Calu3 (cell line): ENCODE measurements at regions not wholly inside any gene's neighbourhood (a gene's known extent, or its start where the extent isn't known, plus 50 kb on each side); places are given as distances from the start of the nearest gene placed in this dataset.

Experiments used
- BruUV-seq: library from RNA; stranded (reverse); fragments of 400-500 nt; replicated peaks from 2 replicates; lab custom pipeline; 2021; lab: Mats Ljungman, UMichigan
- CTCF ChIA-PET: fragments of 300-600 bp; sonication (Branson Sonifier 250); formaldehyde crosslinking; loops from one replicate; lab custom pipeline; 2022; ENCODE audit warnings: antibody characterized with exemption; lab: Charles Lee
- DNase-seq: peaks from one replicate; pipeline ENCODE4 v3.0.0; 2022
- H3K27ac Mint-ChIP-seq: one replicate; pipeline ENCODE4 v1.8.0; 2022; ENCODE audit warnings: mixed read lengths; ENCODE audit not compliant: unreplicated experiment
- H3K27me3 Mint-ChIP-seq: one replicate; pipeline ENCODE4 v1.8.0; 2022; ENCODE audit warnings: mixed read lengths; ENCODE audit not compliant: unreplicated experiment
- H3K36me3 Mint-ChIP-seq: one replicate; pipeline ENCODE4 v1.8.0; 2022; ENCODE audit warnings: mild to moderate bottlenecking, moderate library complexity, mixed read lengths; ENCODE audit not compliant: insufficient read depth, unreplicated experiment
- H3K4me1 Mint-ChIP-seq: one replicate; pipeline ENCODE4 v1.8.0; 2022; ENCODE audit warnings: mild to moderate bottlenecking, low read depth, mixed read lengths; ENCODE audit not compliant: unreplicated experiment
- H3K4me3 Mint-ChIP-seq: one replicate; pipeline ENCODE4 v1.8.0; 2022; ENCODE audit warnings: mild to moderate bottlenecking, low read depth, moderate library complexity, mixed read lengths; ENCODE audit not compliant: unreplicated experiment
- H3K9me3 Mint-ChIP-seq: one replicate; pipeline ENCODE4 v1.8.0; 2022; ENCODE audit warnings: low read depth, mixed read lengths; ENCODE audit not compliant: unreplicated experiment
- CTCF ChIP-seq: fragments of 200-600 bp; IDR thresholded peaks from one replicate; pipeline ENCODE4 v1.8.0; 2022; ENCODE audit warnings: antibody characterized with exemption; ENCODE audit not compliant: unreplicated experiment
- intact Hi-C: fragments of 100-400 bp; cut with micrococcal nuclease; formaldehyde crosslinking; loops from one replicate; pipeline ENCODE4 v1.10.0; 2022; ENCODE audit not compliant: unreplicated experiment

GRCh38 chr1:198373376-198373775, 167.1 kb downstream of the ATP6V1G3 start:
- DNase-seq, result no peak
- Mint-ChIP-seq H3K27ac (no peak overlapping the region), H3K4me1 (peaks cover 19% of the 10 kb centered on the region), H3K27me3 (no peaks in the 10 kb centered on the region), H3K9me3 (peaks cover 7% of the 10 kb centered on the region), H3K4me3 (no peak overlapping the region), H3K36me3 (no peaks in the 10 kb centered on the region)
- no TSS peak for BruUV-seq
- intact Hi-C loops, result no loop called here
- CTCF ChIA-PET, result no interaction called here
- TF ChIP-seq CTCF, result no peak
